NCI-H146 (cell line): ENCODE measurements at regions not wholly inside any gene's neighbourhood (a gene's known extent, or its start where the extent isn't known, plus 50 kb on each side); places are given as distances from the start of the nearest gene placed in this dataset.

Source experiments
- DNase-seq: peaks from one replicate; lab custom pipeline; 2025; lab: John Stamatoyannopoulos, UW

DNA sequence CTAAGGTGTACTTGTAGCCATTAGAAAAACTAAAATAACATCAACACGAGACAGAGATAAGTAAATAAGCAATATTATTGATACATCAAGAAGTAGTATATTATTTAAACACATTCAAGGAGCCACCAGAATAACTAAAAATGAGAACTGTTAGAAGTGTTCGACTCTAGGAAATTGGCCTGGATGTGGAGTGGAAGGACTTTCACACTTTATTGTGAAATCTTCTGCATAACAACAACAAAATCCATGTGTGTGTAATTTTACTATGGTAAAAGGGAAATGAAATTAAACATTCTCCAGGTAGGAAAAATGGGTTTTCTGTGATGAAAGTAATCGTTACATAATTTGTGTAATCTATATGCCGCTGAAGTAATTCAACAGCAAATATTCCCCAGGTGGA is 96.3 kb upstream of the RNF152 start:
- no peak for DNase-seq

GRCh38 chr18:61988100-61988499 is 95.3 kb upstream of the RNF152 start:
- DNase-seq, result no peak

GRCh38 chr18:61985681-61986080 is 92.9 kb upstream of the RNF152 start:
- DNase-seq, result no peak

DNA sequence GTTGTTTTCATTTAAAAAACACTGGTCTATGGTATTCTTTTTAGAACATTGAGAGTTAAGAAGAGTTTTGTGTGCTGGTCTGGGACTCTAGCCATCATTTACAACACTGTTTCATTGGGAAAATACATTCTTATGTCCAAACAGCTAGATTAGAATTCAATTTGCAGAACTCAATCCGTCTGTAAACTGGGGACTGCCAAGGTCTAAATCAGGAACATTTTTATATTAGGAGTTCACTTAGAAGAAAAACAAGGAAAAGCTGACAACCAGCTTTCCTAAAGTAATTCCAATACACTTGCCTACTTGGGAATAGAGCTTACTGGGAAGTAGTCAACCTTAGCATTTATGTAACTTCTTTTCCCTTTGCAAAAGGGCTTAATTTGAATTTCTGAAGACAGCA is 91.5 kb upstream of the RNF152 start:
- no peak for DNase-seq

DNA sequence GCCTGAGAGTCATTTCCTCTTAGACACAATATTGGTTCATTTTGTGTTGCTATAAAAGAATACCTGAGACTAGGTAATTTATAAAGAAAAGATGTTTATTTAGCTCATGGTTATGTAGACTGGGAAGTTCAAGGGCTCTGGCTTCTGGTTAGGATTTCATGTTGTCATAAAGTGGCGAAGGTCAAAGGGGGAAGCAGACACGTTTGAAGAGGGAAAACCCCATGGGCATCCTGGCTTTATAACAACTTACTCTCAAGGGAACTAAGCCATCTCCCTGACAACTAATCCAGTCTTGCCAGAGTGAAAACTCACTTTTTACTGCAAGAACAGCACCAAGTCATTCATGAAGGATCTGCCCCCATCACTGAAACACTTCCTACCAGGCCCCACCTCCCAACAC is 89.7 kb upstream of the RNF152 start:
- no peak for DNase-seq

DNA sequence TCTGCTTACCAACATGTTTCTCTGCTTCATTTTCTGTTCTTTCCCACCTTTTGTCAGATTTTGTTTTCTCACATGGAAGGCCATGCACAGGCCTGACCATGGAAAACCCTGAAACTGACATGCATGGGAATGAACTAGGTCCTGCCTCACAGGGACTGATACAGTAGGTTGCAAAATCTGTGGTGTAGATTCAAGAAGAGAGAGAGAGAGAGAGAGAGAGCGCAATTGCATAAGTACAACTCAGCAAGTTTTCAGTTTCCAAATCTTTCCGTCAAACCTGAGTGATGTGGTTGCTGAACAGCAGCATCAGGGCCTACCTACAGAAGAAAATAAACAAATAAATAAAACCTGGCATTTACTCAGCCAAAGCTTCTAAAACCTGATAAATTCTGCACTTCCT is 87.5 kb upstream of the RNF152 start:
- no peak for DNase-seq

DNA sequence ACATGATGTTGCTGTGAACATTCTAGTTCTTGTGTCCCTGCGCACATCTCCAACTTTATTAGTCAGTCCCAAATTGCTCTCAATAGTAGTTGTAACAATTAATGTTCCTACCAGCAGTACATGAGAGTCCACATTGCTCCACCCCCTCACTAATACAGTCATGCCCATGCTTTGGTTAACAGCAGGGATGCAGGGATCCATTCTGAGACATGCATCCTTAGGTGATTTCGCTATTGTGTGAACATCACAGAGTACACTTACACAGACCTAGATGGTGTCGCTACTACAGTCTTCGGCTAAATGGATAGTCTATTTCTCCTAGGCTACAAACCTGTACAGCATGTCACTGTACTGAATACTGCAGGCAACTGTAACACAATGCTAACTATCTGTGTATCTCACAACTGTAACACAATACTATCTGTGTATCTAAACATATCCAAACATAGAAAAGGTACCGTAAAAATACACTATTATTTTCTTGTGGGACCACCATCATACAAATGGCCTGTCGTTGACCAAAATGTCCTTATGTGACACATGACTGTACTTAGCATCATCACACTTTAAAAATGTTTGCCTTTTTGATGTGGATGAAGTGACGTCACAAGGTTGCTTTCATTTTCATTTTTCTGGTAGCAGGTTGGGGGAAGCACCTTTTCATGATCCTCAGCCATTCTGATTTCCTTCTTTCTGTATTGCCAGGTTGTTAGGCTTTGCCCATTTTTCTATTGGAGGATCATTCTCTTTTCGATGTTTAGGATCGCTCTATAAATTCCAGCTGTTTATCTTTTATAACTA is 82.9 kb upstream of the RNF152 start:
- DNase-seq, result no peak

GRCh38 chr18:61973273-61974115 is 80.7 kb upstream of the RNF152 start:
- no peak for DNase-seq

DNA sequence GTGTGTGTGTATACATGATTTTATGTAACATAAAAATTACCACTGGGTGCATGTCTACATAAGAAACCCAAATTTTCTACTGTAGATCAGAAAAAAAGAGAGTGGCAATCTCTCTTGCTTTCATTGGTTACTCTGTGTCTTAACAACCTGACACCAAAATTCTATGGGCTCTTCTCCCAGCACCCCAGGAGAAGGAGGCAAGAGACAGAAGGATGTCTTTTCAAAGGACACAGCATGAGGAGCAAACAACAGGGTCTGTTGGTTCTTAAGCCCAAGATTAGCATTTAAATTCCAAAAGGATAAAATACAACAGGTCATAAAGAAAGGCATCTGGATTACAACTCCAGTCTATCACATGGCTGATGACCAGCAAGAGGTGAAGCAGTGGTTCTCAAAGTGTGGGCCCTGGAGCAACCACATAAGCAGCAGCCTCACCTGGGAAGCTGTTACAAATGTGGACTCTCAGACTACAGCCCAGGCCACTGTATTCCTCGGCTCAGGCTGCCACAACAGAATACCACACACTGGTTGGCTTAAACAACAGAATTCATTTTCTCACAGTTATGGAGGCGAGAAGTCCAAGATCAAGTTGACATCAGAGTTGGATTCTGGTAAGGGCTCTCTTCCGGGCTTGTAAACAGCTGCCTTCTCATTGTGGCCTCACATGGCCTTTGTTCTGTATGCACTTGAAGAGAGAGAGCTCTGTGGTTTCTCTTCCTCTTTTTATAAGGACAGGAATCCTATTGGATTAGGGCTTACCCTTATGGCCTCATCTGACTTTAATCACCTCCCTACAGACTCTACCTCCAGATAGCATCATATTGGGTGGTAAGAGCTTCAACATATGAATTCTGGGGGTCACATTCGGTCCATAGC is 79.8 kb upstream of the RNF152 start:
- peak; percentile 34 for DNase-seq

GRCh38 chr18:61967252-61967891 is 74.6 kb upstream of the RNF152 start:
- no peak for DNase-seq

DNA sequence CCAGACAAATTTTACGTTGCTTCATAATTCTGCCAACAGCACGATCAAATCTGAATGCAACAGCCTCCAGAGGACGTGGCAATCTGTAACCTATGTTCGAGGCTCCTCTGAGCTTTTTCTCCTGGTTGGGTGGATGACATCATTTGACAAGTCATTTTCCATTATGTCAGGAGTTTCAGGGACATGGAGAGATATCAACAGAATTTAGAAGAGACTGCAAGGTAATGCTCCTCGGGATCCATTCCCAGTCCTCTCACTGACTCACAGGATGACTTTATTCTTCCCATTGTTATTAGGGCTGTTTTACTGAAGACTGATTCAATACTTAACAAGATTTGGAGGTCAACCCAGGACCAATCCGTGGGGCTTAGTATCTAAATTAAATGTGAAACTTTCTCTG is 72.5 kb upstream of the RNF152 start:
- no peak for DNase-seq

DNA sequence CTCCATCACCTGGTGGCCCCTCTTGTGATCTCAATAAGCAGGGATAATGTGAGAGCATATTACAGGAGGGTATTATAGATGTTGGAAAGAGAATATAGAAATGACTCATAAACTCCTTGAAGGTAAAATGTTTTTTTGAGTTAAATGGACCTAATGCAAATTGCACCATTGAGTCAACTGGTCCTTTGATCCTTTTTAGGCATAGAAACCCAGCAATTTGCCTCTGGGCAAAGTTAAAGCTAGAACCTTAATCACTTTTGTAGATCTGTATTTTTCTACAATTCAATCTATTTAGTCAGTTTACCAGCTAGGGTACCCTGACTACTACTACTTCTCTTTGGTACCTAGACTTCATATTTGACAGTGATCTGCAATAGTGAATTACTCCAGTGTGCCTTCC is 71.8 kb upstream of the RNF152 start:
- no peak for DNase-seq

DNA sequence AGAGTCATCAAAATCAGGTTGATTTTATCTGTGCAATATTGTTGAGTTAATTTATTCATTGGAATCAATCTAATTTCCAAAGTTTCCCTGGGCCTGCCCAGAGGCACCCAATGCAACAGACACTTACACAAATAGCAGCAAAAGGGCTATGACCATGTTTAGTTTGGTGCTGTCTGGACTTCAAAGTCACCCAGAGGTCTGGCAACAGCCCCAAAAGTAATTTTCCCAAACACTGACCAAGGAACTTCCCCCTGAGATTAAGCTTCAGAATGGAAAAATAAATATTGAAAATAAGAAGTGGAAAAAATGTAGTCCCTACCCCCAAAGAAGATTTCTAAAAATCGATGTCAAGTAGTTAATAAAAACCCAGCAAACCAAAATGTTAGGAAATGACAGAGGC is 70.9 kb upstream of the RNF152 start:
- DNase-seq, result no peak

DNA sequence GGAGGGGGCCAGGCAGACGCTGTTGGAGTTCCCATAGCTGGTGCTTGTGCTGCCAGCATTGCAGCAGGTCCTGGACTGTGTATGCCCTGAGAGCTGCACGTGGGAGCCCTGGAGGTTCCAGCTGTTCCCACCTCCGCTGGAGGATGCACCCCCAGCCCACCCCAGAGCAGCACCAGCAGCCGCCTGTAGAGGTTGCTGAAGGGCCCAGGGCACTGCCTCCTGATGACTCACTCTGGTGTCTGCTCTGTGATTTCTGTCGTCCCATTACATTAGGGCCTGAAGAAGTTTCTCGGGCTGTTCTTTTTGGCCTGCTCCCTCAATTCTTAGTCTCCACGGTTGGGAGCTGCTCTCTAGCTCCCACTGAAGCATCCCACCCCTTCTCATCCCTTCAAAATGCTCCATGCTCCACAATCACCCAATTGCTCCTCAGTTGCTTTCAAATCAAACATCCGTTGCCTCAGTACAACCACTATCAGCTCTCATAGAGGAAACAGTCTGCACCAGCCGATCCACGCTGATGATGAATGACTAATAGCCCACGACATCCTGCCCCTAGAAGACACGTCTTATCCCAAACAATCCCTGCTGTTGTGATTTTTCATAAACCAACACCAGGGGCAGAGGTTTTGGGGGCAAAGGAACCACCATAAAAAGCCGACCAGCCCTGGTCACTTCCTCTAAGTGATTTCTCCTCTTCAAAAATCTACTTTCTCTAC is 65.2 kb upstream of the RNF152 start:
- no peak for DNase-seq

DNA sequence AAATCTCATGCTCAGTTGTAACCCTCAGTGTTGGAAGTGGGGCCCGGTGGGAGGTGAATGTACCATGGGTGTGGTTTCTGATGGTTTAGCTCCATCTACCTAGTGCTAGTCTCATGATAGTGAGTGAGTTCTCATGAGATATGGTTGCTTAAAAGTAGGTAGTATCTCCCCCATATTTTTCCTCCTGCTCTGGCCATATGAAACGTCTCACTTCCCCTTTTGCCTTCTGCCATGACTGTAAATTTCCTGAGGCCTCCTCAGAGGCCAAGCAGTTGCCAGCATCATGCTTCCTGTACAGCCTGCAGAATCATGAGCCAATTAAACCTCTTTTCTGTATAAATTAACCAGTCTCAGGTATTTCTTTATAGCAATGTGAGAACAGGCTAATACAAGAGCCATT is 62.8 kb upstream of the RNF152 start:
- DNase-seq, result no peak

GRCh38 chr18:61954096-61954746 is 61.4 kb upstream of the RNF152 start:
- DNase-seq, result peak; percentile 12

DNA sequence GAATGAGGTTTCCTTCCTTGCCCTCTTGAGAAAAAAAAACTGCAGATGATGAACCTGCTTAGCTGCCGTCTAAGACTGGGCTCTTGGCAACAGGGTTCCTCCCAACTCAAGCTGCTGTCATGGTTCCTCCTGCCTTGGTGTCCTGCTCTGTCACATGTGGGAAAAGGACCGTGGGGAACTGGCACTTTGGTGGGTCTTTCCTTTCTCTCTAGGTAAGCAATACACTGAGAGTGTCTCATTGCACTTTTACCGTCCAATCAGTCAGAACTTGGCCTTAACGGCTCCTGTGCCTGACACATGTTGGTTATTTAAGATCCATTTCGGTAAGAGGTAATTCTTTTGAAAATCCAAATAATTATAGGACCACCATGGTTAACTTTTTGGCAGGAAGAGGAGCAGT is 60.8 kb upstream of the RNF152 start:
- DNase-seq, result no peak

DNA sequence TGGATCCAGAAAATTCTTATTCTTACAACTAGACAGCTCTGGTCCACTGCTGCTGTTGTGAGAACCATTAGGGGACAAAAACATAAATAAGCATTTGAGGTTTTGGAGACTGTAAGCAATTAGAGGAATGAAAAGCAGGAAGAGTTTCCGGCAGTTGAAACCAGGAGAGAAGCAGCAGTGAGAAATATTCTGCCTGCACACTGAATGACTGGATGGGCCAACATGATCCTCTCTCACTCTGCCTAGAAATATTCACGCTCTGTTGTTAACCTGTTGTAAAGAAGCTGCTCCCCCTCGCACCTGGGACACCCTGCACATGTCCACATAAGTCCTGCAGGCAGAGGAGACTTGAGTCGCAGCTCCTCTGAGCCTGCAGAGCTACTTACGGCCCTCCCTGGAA is 60.4 kb upstream of the RNF152 start:
- no peak for DNase-seq

- DNase-seq, result no peak
These were observed 58.6 kb upstream of the RNF152 start for GRCh38 chr18:61951396-61951795.

GRCh38 chr18:61950371-61950770 is 57.6 kb upstream of the RNF152 start:
- DNase-seq, result no peak

- no peak for DNase-seq
These were observed 57.1 kb upstream of the RNF152 start for GRCh38 chr18:61949946-61950345.
